NCI-H146 (cell line): ENCODE measurements at regions not wholly inside any gene's neighbourhood (a gene's known extent, or its start where the extent isn't known, plus 50 kb on each side); places are given as distances from the start of the nearest gene placed in this dataset.

Experiments used
- DNase-seq: peaks from one replicate; lab custom pipeline; 2025; lab: John Stamatoyannopoulos, UW

GRCh38 chr12:114740448-114740847, 56.5 kb upstream of the TBX3 start:
- no peak for DNase-seq

GRCh38 chr12:114738460-114739184, 54.6 kb upstream of the TBX3 start:
- DNase-seq, result no peak

DNA sequence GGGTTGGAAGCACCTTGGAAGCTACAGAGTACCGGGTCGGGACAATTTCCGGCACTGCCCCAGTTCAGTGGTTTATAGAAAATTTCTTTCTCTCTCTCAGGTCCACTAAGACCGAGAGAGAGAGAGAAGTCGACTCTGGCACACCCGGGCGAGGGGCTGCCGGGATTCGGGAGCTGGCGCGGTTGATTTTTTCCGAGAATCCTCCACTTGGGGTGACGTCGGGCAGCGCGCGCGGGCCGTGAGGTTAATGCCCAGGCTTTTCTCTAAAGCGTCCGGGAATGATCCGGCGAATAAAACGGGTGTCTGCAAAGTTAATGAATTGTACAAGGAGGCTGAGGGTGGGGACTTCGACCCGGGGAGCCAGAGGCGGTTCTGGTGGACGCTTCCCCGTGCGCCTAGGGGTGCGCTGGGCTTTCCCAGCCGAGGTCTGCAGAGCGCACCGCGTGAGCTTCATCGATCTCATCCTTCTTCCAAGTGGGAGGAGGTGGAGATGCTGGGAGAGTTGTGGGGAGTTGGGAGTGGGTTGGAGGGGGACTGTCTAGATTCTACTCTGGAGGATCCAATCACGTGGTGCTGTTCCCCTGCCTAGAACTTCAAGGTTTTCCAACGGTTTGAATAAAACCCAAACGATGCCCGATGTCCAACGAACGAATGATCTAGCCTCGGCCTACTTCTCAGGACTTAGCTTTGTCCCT, 51.9 kb upstream of the TBX3 start:
- DNase-seq, result no peak

DNA sequence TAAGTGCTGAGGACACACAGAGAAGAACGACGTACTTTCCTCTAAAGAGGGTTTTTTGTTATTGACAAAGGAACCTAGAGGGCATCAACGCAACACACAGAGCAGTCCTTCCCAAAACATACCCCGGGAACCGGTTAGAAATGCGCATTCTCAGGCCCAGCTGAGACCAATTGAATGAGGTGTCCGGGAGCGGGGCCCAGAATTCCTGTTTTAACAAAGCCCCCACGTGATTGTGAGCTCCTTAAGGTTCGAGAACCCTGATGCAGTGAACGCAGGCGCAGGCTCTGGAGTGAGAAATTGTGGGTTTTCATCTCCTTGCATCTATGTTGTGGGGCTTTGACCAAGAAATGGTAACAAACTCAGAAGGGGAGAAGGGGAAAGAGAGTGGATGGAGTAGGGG, 51.0 kb upstream of the TBX3 start:
- DNase-seq, result no peak

- no peak for DNase-seq
Observed at GRCh38 chr12:114733919-114734318, 49.9 kb upstream of the TBX3 start.
